Progenitor cell of endocrine pancreas (in vitro differentiated cells): ENCODE measurements at regions not wholly inside any gene's neighbourhood (a gene's known extent, or its start where the extent isn't known, plus 50 kb on each side); places are given as distances from the start of the nearest gene placed in this dataset.
A peak's percentile ranks its signal among the peaks of the same experiment; 100 is the strongest.

Experiments used
- DNase-seq: peaks from one replicate; pipeline ENCODE4 v3.0.0; 2021; ENCODE audit warnings: low spot score; ENCODE audit not compliant: unreplicated experiment
- H3K27ac Mint-ChIP-seq: 2 replicates; pipeline ENCODE4 v1.8.0; 2021; ENCODE audit warnings: mild to moderate bottlenecking, moderate library complexity, mixed read lengths
- H3K27me3 Mint-ChIP-seq: 2 replicates; pipeline ENCODE4 v1.8.0; 2021; ENCODE audit warnings: mixed read lengths
- H3K36me3 Mint-ChIP-seq: 2 replicates; pipeline ENCODE4 v1.8.0; 2022; ENCODE audit warnings: mixed read lengths; ENCODE audit not compliant: insufficient read depth
- H3K4me1 Mint-ChIP-seq: 2 replicates; pipeline ENCODE4 v1.8.0; 2021; ENCODE audit warnings: low read depth, mixed read lengths
- H3K4me3 Mint-ChIP-seq: 2 replicates; pipeline ENCODE4 v1.8.0; 2021; ENCODE audit warnings: low read depth, mild to moderate bottlenecking, moderate library complexity, mixed read lengths
- H3K9me3 Mint-ChIP-seq: 2 replicates; pipeline ENCODE4 v1.8.0; 2021; ENCODE audit warnings: low read depth, mixed read lengths
- CTCF ChIP-seq: fragments of 200-600 bp; sonication (generic); IDR thresholded peaks from one replicate; pipeline ENCODE4 v1.5.0; 2021; ENCODE audit warnings: antibody characterized with exemption, mild to moderate bottlenecking; ENCODE audit not compliant: unreplicated experiment

- Mint-ChIP-seq H3K36me3 (no peaks in the 10 kb centered on the region), H3K4me1 (peaks cover 22% of the 10 kb centered on the region), H3K27me3 (no peaks in the 10 kb centered on the region), H3K27ac (peak overlapping the region; percentile 87), H3K4me3 (no peak overlapping the region), H3K9me3 (no peaks in the 10 kb centered on the region)
- no peak for TF ChIP-seq CTCF
- no peak for DNase-seq
Measured at GRCh38 chr1:82162486-82163420, 362.0 kb downstream of the ADGRL2 start.

GRCh38 chr1:82161700-82162141 is 361.0 kb downstream of the ADGRL2 start:
- DNase-seq, result no peak
- Mint-ChIP-seq H3K27me3 (no peaks in the 10 kb centered on the region), H3K27ac (no peak overlapping the region), H3K4me1 (peaks cover 22% of the 10 kb centered on the region), H3K36me3 (no peaks in the 10 kb centered on the region), H3K4me3 (no peak overlapping the region), H3K9me3 (no peaks in the 10 kb centered on the region)
- no peak for TF ChIP-seq CTCF

- Mint-ChIP-seq H3K4me3 (no peak overlapping the region), H3K27ac (no peak overlapping the region), H3K4me1 (peaks cover 22% of the 10 kb centered on the region), H3K36me3 (no peaks in the 10 kb centered on the region), H3K27me3 (peaks cover under 1% of the 10 kb centered on the region), H3K9me3 (peaks cover 2% of the 10 kb centered on the region)
- no peak for DNase-seq
- no peak for TF ChIP-seq CTCF
Measured at GRCh38 chr1:82160903-82161302, 360.2 kb downstream of the ADGRL2 start.

- TF ChIP-seq CTCF, result no peak
- peaks cover 3% of the 10 kb centered on the region for H3K27me3 Mint-ChIP-seq
- H3K4me1 Mint-ChIP-seq, result peaks cover 22% of the 10 kb centered on the region
- no peak for DNase-seq
- H3K27ac Mint-ChIP-seq, result no peak overlapping the region
- no peak overlapping the region for H3K4me3 Mint-ChIP-seq
- peaks cover 4% of the 10 kb centered on the region for H3K9me3 Mint-ChIP-seq
- no peaks in the 10 kb centered on the region for H3K36me3 Mint-ChIP-seq
Measured at GRCh38 chr1:82160036-82160435, 359.3 kb downstream of the ADGRL2 start.

GRCh38 chr1:82158981-82159380 is 358.2 kb downstream of the ADGRL2 start:
- TF ChIP-seq CTCF, result no peak
- Mint-ChIP-seq H3K4me1 (peaks cover 22% of the 10 kb centered on the region), H3K27ac (no peak overlapping the region), H3K9me3 (peaks cover 4% of the 10 kb centered on the region), H3K27me3 (peaks cover 3% of the 10 kb centered on the region), H3K4me3 (no peak overlapping the region), H3K36me3 (no peaks in the 10 kb centered on the region)
- DNase-seq, result no peak
